ENCODE measurements at regions not wholly inside any gene's neighbourhood (a gene's known extent, or its start where the extent isn't known, plus 50 kb on each side); places are given as distances from the start of the nearest gene placed in this dataset.

DNA sequence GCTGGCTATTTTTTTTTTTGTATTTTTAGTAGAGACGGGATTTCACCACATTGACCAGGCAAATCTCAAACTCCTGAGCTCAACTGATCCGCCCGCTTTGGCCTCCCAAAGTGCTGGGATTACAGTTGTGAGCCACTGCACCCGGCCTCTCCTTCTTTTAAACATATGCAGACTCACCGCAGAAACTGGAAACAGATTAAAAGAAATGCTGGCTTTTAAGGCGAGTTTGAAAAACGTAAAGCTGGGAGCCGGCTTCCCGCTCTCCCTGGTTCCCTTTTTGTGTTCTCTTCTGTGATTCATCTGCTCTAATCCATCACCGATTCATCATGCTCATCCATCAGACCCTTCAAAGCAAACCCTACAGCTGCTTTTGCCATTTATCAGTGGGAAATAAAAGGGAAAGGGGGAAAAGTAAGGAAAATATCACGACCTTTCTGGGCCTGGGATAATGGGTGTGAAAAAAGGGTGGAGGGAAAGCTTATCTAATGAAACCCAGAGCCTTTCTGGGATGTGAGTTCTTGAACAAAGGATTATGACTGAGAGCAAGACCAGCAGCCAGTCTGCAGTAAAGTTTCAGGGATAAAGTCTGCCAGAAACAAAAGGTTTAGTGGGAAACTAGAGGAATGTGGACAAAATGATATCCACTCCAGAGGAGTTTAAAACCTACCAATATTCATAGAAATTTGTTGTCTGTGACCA is 92.3 kb upstream of the LRIG1 start:
- DNase-seq: no peak

- peak; percentile 57 for DNase-seq
Measured at GRCh38 chr3:66593978-66594377, 93.2 kb upstream of the LRIG1 start.

DNA sequence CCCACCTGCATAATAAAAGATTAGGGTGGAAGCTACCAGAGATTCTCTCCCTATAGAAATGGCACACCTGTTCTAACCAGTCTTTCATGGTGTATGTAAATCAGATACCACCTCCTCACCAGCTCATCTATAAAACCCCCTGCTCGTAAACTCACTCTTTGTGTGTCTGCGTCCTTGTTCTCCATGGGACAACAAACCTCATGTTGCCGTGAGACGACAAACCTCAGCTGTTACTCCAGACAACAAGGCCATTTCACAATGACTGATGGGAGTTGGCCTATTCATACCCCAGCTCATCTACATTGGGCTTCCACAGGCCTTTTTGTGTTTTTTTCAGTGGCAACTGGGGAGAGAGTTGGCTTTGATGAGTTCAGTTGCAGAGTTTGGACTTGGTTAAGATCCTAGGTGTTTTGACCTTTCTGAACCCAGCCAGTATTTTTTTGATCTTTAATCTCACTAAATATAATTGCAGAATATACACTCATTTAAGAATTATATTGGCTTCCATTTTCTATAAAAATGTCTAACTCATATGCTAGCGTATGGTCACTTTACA is 96.6 kb upstream of the LRIG1 start:
- DNase-seq: no peak

- peak; percentile 8 for DNase-seq
Measured at GRCh38 chr3:66598168-66598567, 97.3 kb upstream of the LRIG1 start.

GRCh38 chr3:66602237-66602636 is 101.4 kb upstream of the LRIG1 start:
- no peak for DNase-seq

DNA sequence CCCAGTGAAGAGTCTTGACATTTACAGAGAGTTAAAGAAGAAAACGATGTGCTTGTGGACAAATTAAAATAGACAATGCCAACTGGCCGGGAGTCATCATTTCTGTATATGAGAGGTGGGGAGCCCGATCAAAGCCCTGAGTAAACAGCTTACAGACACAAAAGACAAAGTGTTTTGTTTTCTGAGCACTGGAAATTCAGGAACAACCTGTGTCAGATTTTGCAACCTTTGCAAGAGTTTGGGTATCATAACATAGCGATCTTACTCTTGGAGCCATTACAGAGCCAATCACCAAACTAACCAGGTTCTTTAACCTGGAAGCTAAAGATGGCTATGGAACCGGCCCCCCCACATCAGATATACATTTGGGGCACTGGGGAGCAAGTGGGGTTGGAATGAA is 101.9 kb upstream of the LRIG1 start:
- DNase-seq: no peak

DNA sequence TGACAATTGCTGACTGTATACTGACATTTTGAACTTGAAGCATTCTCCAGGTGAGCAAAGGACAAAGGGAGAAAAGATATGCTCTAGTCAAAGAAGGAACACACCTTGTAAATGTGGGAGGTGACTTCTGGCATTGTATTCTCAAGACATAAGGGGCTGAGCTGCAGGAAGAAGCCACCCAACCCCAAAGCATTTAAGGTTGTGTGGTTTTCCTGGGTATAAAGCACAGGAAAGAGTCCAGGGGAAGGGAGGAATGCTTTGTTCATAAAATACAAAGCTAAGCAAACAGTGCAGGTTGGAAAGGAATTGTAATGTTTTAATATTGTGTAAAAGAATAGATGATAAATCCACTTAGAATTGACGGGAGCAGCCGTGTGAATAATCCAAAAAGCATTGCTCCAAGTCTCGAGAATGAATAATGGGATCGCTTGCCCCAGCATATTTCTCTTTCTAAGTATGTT is 102.4 kb upstream of the LRIG1 start:
- no peak for DNase-seq

- no peak for DNase-seq
Measured at GRCh38 chr3:66604481-66604880, 103.7 kb upstream of the LRIG1 start.

DNA sequence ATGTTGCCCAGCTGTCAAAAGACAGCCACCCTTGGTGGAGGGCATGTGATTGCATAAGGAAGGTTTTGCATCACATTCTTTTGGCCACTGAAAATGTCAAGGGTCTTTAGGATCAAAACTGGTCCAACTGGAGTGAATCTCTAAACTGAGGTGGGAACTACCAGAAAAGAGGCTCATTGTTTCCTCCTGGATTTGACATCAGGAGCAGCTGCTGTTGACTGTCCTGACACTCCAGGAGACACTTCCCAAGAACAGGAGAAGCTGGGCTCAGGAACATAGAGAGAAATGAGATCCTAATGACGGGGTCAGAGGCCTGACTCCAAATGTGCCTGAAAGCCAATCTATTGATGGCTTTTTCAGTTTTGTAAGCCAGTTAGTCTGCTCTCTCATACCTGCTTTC is 105.3 kb upstream of the LRIG1 start:
- no peak for DNase-seq

GRCh38 chr3:66606868-66607267 is 106.0 kb upstream of the LRIG1 start:
- no peak for DNase-seq

- no peak for DNase-seq
Measured at GRCh38 chr3:66609660-66610561, 109.1 kb upstream of the LRIG1 start.

DNA sequence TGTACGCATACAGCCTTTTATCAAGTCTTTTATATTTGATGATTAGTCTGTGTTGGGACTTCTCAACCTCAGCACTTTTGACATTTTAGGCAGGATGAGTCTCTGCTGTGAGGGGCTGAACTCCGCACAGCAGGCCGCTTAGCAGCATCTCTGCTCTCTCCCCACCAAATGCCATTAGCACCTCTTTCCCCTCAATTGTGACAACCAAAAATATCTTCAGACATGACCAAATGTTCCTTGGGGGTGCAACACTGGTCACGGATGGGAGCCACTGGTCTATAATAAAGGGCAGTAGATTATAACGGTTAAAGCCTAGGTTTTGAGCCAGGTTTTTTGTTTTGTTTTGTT is 109.7 kb upstream of the LRIG1 start:
- no peak for DNase-seq

DNA sequence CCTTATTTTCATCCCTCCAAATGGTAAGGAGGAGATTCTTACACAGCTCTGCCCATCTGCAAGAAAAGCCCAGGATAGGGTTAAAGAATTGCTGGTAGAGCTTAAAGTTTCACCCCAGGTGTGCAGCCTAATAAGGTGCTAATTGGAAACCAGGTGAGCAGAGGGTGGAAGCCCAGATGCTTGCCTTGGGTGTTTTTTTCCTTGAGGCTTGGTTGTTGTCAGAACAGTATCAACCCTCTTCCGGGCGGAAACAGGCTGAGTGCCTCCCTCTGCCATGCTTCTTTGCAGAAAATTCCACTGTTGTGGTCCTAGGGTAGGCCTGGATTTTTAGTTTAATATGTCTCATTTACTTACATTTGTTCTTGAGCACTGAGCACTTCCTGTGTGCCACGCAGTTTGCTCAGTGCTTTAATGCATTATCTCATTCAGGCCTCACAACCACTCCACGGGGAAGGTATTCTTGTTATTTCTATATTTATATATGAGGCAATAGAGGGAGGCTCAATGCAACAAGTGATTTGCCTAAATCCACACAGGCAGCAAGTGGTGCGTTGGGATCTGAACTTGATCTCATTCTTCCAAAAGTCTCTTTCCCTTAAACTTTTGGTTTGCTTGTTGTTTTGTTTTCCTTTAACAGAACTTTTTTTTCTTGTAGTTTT is 115.0 kb upstream of the LRIG1 start:
- no peak for DNase-seq

GRCh38 chr3:66617351-66617750 is 116.5 kb upstream of the LRIG1 start:
- DNase-seq: no peak

DNA sequence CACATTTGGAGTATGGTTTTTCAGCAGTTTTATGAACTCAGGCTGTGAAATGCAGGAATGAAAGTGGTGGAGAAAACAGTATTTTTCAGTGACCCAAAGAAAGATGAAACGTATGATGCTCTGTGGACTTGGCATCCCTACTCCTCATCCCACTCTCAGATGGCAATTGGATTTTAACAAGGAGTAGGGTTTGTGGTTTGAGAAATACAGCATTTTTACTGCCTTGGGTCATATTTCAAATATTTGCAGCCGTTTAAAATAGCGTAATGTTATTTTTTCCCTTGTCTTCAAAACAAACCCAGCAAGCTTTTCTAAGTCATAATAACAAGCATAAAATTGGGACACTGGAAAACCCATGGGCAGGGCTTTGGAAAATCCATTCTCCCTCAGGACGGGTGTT is 117.2 kb upstream of the LRIG1 start:
- DNase-seq: peak; percentile 19

- DNase-seq: no peak
Measured at GRCh38 chr3:66620296-66620695, 119.5 kb upstream of the LRIG1 start.

DNA sequence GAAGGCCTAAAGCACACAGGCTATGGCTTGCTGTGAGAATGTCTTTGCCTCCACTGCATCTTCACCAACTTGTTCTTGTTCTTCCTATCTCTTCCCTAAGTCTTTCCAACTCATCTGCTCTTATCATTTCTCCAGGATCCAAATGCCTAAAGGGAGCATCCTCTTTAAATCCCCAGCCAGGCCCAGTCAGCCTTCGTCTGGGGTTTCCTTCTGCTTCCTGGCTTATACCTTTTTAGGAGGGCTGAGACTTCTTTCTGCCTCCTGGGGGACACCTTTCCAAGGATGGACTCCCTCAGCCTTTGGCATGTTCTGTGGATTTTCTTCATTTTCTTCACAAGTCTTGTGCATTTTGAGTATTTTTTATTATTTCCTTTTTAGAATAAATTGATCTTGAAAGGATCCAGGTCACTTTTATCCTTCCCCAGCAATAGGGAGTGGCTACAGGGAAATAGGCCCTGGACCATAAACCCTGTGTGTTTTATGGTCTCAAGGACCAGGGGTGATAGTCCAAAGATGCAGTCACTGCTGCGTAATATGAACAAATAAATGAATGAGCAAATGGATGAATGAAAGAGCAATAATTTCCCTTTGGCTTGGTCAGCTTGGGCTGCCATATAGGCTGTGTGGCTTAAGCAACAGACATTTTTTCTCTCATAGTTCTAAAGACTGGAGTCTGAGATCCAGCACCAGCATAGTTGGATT is 122.1 kb upstream of the LRIG1 start:
- no peak for DNase-seq

DNA sequence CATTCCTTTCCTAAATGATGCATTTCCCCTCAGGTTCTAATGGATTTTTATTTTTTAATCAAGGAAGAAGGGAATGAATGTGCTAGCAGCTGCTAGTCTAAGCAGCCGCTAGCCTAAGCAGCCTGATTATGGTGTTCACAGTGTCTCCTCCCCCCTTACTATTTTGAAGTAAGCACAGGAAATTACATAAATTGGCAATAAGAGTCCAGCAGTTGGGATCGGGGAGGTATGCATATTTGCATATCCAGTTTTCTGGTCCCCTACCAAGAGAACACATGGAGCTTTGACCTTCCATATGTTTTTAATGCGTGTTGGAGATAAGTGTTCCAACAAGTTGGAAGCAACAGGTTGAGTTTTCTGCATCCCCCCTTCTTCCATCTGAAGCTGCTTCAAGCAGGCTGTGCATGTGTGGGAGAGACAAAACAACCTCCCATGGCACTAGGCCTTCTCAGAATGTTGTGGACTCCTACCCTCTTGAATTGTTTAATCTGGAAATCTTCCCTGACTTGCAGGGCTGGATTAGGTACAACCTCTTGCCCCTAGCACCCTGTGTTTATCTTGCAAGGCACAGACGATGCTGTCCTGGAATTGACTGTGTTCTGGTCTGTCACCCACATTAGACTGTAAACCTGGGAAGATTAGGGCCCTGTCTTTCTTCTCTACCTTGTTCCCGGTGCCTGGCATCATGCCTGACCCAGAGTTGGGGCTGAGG is 124.8 kb upstream of the LRIG1 start:
- no peak for DNase-seq

DNA sequence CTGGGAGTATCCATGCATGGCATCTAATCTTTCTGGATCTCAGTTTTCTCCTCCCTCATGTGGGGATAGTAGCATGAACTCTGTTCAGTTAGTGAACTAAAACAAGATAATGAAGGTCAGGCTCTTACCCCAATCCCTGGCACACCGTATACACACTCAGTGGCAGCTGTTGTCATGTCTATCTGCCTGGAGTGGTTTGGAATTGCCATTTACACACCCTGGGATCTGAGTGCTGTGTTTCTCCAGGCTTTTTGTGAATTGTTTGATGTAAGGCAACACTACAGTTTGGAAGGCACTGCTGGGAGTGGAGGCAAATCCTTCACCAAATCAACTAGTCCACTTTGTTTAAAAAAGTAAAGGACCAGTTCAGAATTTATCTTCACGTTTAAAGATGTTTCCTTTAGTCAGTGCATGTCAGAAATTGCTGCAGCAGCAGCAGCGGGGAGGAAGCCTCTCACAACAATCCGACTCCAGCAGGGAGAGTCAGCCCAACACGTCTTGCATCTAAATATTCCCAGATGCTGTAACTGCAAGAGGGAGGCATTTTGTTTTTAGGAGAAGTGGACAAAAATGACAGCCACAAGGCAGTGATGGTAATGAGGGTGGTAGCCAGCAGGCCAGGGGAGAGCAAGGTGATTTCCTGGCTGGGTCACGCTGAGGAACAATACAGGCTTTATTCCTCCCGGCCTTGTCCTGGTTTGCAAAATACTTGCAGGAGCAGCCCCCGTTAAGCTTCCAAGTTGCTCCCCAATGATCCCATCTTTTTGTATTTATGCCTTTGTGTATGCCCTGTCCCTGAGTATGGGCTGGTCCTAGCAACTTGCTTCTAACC is 128.5 kb upstream of the LRIG1 start:
- no peak for DNase-seq

- no peak for DNase-seq
Measured at GRCh38 chr3:66629982-66630368, 129.2 kb upstream of the LRIG1 start.
